ENCODE measurements at regions not wholly inside any gene's neighbourhood (a gene's known extent, or its start where the extent isn't known, plus 50 kb on each side); places are given as distances from the start of the nearest gene placed in this dataset.
A peak's percentile ranks its signal among the peaks of the same experiment; 100 is the strongest.

- peak; percentile 75 for DNase-seq (ENCODE audit: low read depth)
- no peak overlapping the region for H3K4me3 ChIP-seq (ENCODE audit: low read depth, low read length)
- peak; percentile 90 for TF ChIP-seq CTCF (IDR thresholded peaks at IDR 0.05; ENCODE audit: insufficient read depth, low read depth, low read length, missing control alignments)
Observed at GRCh38 chr18:11553098-11553940, 56.1 kb upstream of the SLC35G4 start.

- no peak for DNase-seq (ENCODE audit: low read depth)
- TF ChIP-seq CTCF (IDR thresholded peaks at IDR 0.05; ENCODE audit: insufficient read depth, low read depth, low read length, missing control alignments): no peak
- H3K4me3 ChIP-seq (ENCODE audit: low read depth, low read length): no peak overlapping the region
Observed at GRCh38 chr18:11548916-11549551, 60.4 kb upstream of the SLC35G4 start.

DNA sequence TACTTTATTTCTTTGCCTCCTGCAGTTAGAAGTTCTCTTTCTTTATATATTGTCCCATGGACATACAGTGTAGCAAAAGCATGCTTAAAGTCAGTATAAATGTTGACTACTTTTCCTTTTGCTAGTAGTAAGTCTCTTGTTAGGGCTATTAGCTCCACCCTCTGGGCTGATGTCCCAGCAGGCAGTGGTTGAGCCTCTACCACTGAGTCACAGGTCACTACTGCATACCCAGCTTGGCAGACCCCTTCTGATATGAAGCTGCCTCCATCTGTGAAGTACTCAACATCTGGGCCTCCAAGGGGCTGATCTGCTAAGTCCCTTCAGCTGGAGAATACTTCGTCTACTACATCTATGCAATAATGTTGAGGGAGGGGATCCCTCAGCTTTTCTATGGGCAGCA, 61.0 kb upstream of the SLC35G4 start:
- H3K4me3 ChIP-seq (ENCODE audit: low read depth, low read length): no peak overlapping the region
- no peak for DNase-seq (ENCODE audit: low read depth)
- TF ChIP-seq CTCF (IDR thresholded peaks at IDR 0.05; ENCODE audit: insufficient read depth, low read depth, low read length, missing control alignments): no peak

- DNase-seq (ENCODE audit: low read depth): no peak
- no peak overlapping the region for H3K4me3 ChIP-seq (ENCODE audit: low read depth, low read length)
- TF ChIP-seq CTCF (IDR thresholded peaks at IDR 0.05; ENCODE audit: insufficient read depth, low read depth, low read length, missing control alignments): no peak
Observed at GRCh38 chr18:11544060-11544633, 65.2 kb upstream of the SLC35G4 start.

DNA sequence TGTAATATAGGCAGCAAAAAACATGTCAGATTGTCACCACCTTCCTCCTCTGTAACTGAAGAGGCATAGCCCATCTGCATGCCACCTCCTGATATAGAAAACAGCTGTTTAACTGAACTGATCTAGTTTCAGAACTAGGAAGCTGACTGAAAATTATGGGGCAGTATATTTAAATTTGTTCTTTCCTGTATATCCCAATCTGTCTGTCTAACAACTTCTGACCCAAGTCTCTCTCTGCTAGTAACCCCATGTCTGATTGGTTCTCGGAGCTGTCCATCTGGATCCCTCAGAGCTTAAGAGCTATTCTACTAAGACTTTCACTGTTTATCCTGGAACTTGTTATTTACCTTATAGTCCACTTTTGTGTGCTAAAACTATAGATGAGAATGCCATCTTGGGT, 68.2 kb upstream of the SLC35G4 start:
- TF ChIP-seq CTCF (IDR thresholded peaks at IDR 0.05; ENCODE audit: insufficient read depth, low read depth, low read length, missing control alignments): no peak
- no peak overlapping the region for H3K4me3 ChIP-seq (ENCODE audit: low read depth, low read length)
- DNase-seq (ENCODE audit: low read depth): peak; percentile 19

GRCh38 chr18:11533942-11534496, 75.4 kb upstream of the SLC35G4 start:
- no peak overlapping the region for H3K4me3 ChIP-seq (ENCODE audit: low read depth, low read length)
- DNase-seq (ENCODE audit: low read depth): no peak
- no peak for TF ChIP-seq CTCF (IDR thresholded peaks at IDR 0.05; ENCODE audit: insufficient read depth, low read depth, low read length, missing control alignments)
